ENCODE measurements at regions not wholly inside any gene's neighbourhood (a gene's known extent, or its start where the extent isn't known, plus 50 kb on each side); places are given as distances from the start of the nearest gene placed in this dataset.

DNA sequence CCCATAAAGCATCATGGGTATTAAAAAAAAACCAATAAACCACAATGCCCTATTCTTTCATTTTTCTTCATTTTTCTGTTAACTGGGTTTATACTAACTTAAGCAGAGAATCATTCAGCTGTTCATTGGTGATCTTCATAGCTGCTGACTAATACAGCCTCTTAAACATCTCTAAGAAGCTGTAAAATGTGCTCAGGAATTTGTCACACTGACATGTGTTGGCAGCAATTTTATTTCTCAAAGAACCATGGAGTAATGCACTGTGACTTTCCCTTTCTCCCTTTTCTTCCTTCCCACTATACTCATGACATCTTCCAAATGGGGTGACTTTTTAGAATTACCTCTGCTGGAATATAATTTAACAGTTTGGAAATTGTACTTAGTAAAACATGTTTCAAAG, 315.4 kb downstream of the ANTXR2 start:
- DNase-seq (no peak), ATAC-seq (ENCODE audit: low FRiP score in 2 of 2) (no peak)
- no peaks in the 10 kb centered on the region for H3K9me3 ChIP-seq
- TF ChIP-seq EP300 (IDR thresholded peaks at IDR 0.05) = no peak
- TF ChIP-seq POLR2A (IDR thresholded peaks at IDR 0.05) = no peak
- TF ChIP-seq POLR2AphosphoS5 (IDR thresholded peaks at IDR 0.05) = no peak
- TF ChIP-seq CTCF (IDR thresholded peaks at IDR 0.05) = no peak
- H3K36me3 ChIP-seq = no peaks in the 10 kb centered on the region
- no peaks in the 10 kb centered on the region for H3K4me1 ChIP-seq
- no peak overlapping the region for H3K4me3 ChIP-seq
- no peaks in the 10 kb centered on the region for H3K27me3 ChIP-seq
- H3K27ac ChIP-seq = no peak overlapping the region

DNA sequence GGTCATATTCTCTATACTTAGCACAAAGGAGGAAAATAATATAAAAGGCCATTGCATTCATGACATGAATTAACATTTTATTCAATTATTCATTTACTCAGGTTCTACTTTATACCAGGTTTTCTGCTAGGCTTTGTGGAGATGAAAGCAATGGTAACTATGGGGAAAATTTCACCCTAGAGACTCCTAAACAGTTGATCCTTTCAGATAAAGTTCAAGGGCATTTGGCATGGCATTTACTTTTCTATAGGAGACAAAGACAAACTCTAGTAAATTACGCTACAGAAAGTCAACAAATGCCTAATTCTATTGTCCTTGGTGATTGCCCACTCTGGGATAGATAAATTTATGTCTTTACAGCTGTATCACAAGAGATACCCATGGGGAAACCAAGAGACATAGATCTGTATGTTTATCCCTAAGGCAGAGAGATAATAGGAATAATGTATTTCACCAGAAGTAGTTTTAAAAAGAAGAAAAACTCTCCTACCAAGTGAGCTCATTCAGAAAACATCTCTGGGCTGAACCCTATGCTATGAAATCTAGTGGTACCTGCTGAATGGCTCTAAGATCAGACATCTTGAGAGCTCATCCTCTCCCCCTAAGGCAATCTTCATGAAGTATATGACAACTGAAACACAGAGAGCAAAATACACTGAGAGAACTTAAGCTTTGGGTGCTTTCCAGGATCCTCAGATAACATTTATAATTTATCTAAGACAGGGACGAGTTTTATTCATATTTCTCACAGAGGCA, 316.7 kb downstream of the ANTXR2 start:
- Histone ChIP-seq H3K27me3 (no peaks in the 10 kb centered on the region), H3K4me3 (no peak overlapping the region), H3K9me3 (no peaks in the 10 kb centered on the region), H3K27ac (no peak overlapping the region), H3K36me3 (no peaks in the 10 kb centered on the region), H3K4me1 (no peaks in the 10 kb centered on the region)
- TF ChIP-seq CTCF (IDR thresholded peaks at IDR 0.05) (no peak), EP300 (IDR thresholded peaks at IDR 0.05) (no peak), POLR2A (IDR thresholded peaks at IDR 0.05) (no peak), POLR2AphosphoS5 (IDR thresholded peaks at IDR 0.05) (no peak)
- ATAC-seq (ENCODE audit: low FRiP score in 2 of 2) (no peak), DNase-seq (no peak)
- 70 to 81% methylated on average over 2 of the region's 2 CpGs for WGBS, 2 donors

DNA sequence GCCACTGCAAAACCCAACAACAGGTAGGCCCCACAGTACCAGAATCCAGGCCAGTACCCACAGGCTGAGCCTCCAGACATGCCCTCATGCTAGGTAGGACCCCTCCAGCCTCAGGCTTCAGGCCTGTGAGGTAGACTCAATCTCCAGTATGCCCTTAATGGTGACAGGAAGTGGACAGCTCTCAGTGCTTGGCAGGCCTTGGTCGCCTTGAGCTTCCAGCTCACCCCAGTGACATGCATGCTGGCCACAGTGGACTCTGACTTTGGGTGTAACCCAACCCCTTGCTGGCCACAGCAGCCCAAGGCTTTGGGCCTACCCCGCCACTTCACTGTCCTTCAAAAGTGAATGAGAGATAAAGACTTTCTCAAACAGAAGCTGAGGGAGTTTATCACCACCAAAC, 324.2 kb downstream of the ANTXR2 start:
- Histone ChIP-seq H3K4me1 (no peaks in the 10 kb centered on the region), H3K9me3 (no peaks in the 10 kb centered on the region), H3K4me3 (no peak overlapping the region), H3K27me3 (no peaks in the 10 kb centered on the region), H3K27ac (no peak overlapping the region), H3K36me3 (no peaks in the 10 kb centered on the region)
- DNase-seq = no peak
- TF ChIP-seq POLR2A (IDR thresholded peaks at IDR 0.05) (no peak), CTCF (IDR thresholded peaks at IDR 0.05) (no peak), POLR2AphosphoS5 (IDR thresholded peaks at IDR 0.05) (no peak), EP300 (IDR thresholded peaks at IDR 0.05) (no peak)
- 92 to 94% methylated on average over 2 of the region's 2 CpGs for WGBS, 2 donors
- no peak for ATAC-seq (ENCODE audit: low FRiP score in 2 of 2)

GRCh38 chr4:79747252-79747651, 325.8 kb downstream of the ANTXR2 start:
- no peak for DNase-seq
- H3K4me3 ChIP-seq = no peak overlapping the region
- ATAC-seq (ENCODE audit: low FRiP score in 2 of 2) = no peak
- no peaks in the 10 kb centered on the region for H3K4me1 ChIP-seq
- TF ChIP-seq POLR2A (IDR thresholded peaks at IDR 0.05) = no peak
- TF ChIP-seq POLR2AphosphoS5 (IDR thresholded peaks at IDR 0.05) = no peak
- TF ChIP-seq CTCF (IDR thresholded peaks at IDR 0.05) = no peak
- TF ChIP-seq EP300 (IDR thresholded peaks at IDR 0.05) = no peak
- H3K27ac ChIP-seq = no peak overlapping the region
- no peaks in the 10 kb centered on the region for H3K27me3 ChIP-seq
- H3K36me3 ChIP-seq = no peaks in the 10 kb centered on the region
- H3K9me3 ChIP-seq = no peaks in the 10 kb centered on the region

GRCh38 chr4:79743014-79743413, 330.0 kb downstream of the ANTXR2 start:
- H3K27me3 ChIP-seq = no peaks in the 10 kb centered on the region
- H3K9me3 ChIP-seq = no peaks in the 10 kb centered on the region
- WGBS, 2 donors = 87 to 92% methylated on average over 7 to 8 of the region's 8 CpGs
- ATAC-seq (ENCODE audit: low FRiP score in 2 of 2) (no peak), DNase-seq (no peak)
- no peak for TF ChIP-seq POLR2A (IDR thresholded peaks at IDR 0.05)
- no peak for TF ChIP-seq CTCF (IDR thresholded peaks at IDR 0.05)
- TF ChIP-seq EP300 (IDR thresholded peaks at IDR 0.05) = no peak
- no peak for TF ChIP-seq POLR2AphosphoS5 (IDR thresholded peaks at IDR 0.05)
- no peaks in the 10 kb centered on the region for H3K36me3 ChIP-seq
- H3K4me3 ChIP-seq = no peak overlapping the region
- H3K27ac ChIP-seq = no peak overlapping the region
- H3K4me1 ChIP-seq = no peaks in the 10 kb centered on the region

All from upper lobe of left lung (tissue), 6 donors.